SK-N-SH (cell line): ENCODE measurements at regions not wholly inside any gene's neighbourhood (a gene's known extent, or its start where the extent isn't known, plus 50 kb on each side); places are given as distances from the start of the nearest gene placed in this dataset.

Experiments used
- CTCF ChIP-seq: fragments of 200-600 bp; sonication (generic); IDR thresholded peaks from 2 replicates; pipeline ENCODE4 v1.6.1; 2017; ENCODE audit warnings: antibody characterized with exemption, mild to moderate bottlenecking, moderate library complexity
- EP300 ChIP-seq, 2 experiments: IDR thresholded peaks; 2 replicates each; pipeline versions ENCODE4 v1.4.0 to v1.6.1; 2012; ENCODE audit warnings: borderline replicate concordance in 1 of 2, low read depth in 1 of 2, low read length in 1 of 2
- FOXJ3 ChIP-seq: sonication (generic); formaldehyde crosslinking; IDR thresholded peaks from 2 replicates; pipeline ENCODE4 v1.5.1; 2020; ENCODE audit warnings: mild to moderate bottlenecking, missing genetic modification reagents
- MXI1 ChIP-seq: IDR thresholded peaks from 2 replicates; pipeline ENCODE4 v1.6.1; 2012; ENCODE audit warnings: mild to moderate bottlenecking, low read depth, low read length, improper control_type of control experiment
- POLR2AphosphoS5 ChIP-seq: IDR thresholded peaks from 2 replicates; pipeline ENCODE4 v1.6.1; 2012; ENCODE audit warnings: low read depth, low read length
- RAD21 ChIP-seq: IDR thresholded peaks from 2 replicates; pipeline ENCODE4 v1.6.1; 2012; ENCODE audit warnings: mild to moderate bottlenecking, low read length
- RFX5 ChIP-seq: IDR thresholded peaks from 2 replicates; pipeline ENCODE4 v1.6.1; 2012; ENCODE audit warnings: mild to moderate bottlenecking, improper control_type of control experiment, low read length
- USF1 ChIP-seq: IDR thresholded peaks from 2 replicates; pipeline ENCODE4 v1.4.0; 2012; ENCODE audit warnings: low read depth, borderline replicate concordance
- YY1 ChIP-seq: IDR thresholded peaks from 2 replicates; pipeline ENCODE4 v1.4.0; 2012; ENCODE audit warnings: low read depth, mild to moderate bottlenecking

GRCh38 chr19:28602675-28603298, 610.2 kb downstream of the UQCRFS1 start:
- TF ChIP-seq CTCF (no peak), MXI1 (no peak), RAD21 (no peak), EP300 (IDR thresholded peaks at IDR 0.05; ENCODE audit: borderline replicate concordance in 1 of 2, low read depth in 1 of 2, low read length in 1 of 2) (no peak), POLR2AphosphoS5 (no peak), RFX5 (no peak), YY1 (no peak), USF1 (no peak), FOXJ3 (CRISPR knock-in tag) (no peak)
